GM19324 (cell line): ENCODE measurements at regions not wholly inside any gene's neighbourhood (a gene's known extent, or its start where the extent isn't known, plus 50 kb on each side); places are given as distances from the start of the nearest gene placed in this dataset.

ENCODE experiments used
- ATAC-seq: cut with Tn5 transposase; IDR thresholded peaks from one replicate; pipeline ENCODE4 v1.9.1; 2021; ENCODE audit warnings: mild to moderate bottlenecking, moderate library complexity; ENCODE audit not compliant: unreplicated experiment, low FRiP score

DNA sequence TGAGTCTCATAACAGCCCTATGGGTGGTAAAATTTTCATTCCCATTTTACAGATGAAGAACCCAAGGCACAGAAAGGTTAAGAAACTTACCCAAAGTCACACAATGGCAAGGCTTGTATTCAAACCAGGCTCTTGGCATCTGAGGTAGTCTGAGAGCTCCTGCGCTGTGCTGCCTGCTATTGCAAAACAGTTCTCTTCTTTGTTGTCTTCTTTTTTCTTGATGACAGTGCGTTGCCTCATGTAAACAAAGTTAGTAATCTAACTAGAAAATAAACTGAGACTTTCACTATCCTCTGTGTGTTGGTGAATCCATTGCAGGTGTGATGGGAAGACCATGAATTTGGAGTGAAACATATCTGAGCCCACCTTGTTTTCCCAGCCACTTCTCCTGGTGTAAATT is 240.8 kb downstream of the PTEN start:
- ATAC-seq = no peak

DNA sequence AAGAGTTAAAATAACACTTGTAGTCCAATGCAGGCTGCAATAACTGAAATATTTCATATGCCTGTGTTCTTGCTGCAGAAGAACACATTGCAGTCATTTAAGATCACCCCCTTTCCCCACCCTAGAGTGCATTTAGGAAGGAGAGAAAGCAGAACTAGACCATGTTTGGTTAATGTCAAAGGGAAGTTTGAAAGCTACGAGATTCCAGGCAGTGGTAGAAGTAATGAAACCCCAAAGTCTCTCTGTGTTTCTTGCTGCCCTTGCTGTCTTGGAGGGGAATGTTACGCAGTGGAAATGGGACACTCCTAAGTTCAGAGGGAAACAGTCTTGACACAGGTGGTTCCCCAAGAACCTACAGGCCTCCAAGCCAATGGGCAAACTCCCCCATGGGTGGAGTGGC is 242.9 kb downstream of the PTEN start:
- ATAC-seq = no peak

- ATAC-seq = no peak
These were observed 244.1 kb downstream of the PTEN start for GRCh38 chr10:88107296-88108097.

GRCh38 chr10:88108115-88108610 is 244.7 kb downstream of the PTEN start:
- ATAC-seq = peak; percentile 48

GRCh38 chr10:88110355-88110754 is 246.9 kb downstream of the PTEN start:
- ATAC-seq = no peak

GRCh38 chr10:88110822-88111221 is 247.4 kb downstream of the PTEN start:
- no peak for ATAC-seq

DNA sequence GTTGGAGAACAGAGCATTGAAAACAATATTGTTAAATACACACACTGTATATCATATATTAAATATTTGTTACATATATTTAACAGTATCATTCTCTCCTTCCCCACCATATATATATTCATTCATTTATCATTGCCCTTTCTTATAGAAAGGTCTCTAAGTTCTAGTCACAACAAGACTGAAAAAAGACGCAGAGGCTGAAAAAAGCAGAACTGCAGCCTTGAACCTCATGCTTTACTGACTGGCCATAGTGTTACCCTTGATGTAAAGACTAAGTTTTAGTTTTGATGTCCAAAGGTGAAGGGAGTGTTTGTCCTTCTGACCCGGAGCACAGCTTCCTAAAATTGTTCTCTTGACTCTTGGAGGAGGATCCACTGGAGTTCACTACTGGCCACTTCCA is 247.9 kb downstream of the PTEN start:
- ATAC-seq = no peak

GRCh38 chr10:88113232-88113631 is 249.8 kb downstream of the PTEN start:
- ATAC-seq = no peak

- no peak for ATAC-seq
These were observed 250.3 kb downstream of the PTEN start for GRCh38 chr10:88113657-88114272.

- ATAC-seq = no peak
These were observed 250.9 kb downstream of the PTEN start for GRCh38 chr10:88114368-88114767.

DNA sequence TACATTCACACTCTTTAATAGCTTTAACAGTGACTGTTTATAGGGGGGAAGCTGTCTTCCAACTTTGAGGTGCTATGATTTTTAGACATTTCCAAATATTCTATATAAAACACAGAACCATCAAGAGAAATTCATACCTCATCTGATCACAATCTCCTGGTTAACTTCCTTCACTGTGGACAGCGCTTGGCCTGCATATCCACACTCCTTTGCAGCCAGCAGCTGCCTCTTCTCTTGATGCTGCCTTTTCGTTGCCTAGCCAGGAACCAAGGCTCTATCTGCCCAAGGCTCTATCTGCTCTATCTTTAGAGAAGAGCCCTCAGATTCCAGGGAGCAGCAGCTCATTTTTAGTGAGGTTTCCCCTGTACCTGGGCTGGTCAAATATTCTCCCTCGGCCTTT is 252.0 kb downstream of the PTEN start:
- ATAC-seq = no peak

- no peak for ATAC-seq
These were observed 252.5 kb downstream of the PTEN start for GRCh38 chr10:88115968-88116367.

DNA sequence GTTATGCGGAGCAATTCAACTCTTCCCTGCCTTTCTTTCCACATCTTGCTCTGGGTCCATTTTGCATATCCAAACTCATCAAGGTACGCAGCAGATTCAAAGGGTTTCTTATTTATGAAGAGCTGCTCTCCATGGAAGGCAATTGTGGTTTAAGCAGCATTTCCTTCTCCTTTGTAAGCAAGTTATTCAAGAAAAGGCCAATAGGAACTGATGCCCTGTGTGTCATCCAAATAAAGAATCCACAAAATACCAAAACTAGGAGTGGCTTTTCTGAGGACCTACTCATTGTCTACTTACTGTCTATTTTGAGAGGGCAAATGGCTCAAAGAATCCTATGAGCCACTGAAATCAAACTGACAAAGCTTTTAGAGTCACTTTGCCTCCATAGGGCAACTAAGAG is 253.1 kb downstream of the PTEN start:
- no peak for ATAC-seq

- ATAC-seq = no peak
These were observed 253.7 kb downstream of the PTEN start for GRCh38 chr10:88116971-88117626.

DNA sequence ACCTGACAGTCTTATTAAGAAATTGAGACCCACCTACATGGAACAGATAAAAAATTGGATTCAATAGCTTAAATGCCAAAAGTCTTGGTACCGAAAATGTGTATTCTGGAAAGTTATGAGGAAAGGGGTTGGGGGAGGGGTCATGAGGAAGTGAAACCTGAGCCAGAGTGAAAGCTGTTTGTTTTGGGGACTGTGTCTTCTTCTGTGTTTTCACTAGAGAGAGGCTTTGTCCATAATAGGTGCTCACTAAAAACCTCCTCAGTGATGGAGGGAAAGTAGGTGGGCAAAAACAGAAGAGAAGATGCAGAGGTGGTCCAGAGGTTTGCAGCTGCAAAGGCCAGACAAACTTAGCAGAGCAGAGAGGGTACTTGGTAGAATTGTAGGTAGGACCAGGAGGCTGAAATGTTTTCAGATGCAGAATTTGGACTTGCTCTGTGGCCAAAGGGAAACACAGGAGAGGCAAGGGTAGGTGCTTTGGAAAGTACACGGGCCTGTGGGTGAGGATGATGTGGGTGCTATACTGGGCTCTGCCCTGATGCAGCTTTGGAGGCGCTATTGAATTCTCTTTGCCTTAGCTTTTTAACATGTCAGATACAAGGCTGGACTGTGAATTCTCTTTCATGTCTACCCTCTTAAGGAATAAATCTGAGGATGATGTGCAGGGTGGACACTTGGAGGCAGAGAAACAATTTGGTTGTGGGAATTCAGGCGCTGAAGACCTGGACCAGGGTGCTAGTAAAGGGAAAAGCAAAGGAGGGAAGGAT is 254.6 kb downstream of the PTEN start:
- no peak for ATAC-seq

DNA sequence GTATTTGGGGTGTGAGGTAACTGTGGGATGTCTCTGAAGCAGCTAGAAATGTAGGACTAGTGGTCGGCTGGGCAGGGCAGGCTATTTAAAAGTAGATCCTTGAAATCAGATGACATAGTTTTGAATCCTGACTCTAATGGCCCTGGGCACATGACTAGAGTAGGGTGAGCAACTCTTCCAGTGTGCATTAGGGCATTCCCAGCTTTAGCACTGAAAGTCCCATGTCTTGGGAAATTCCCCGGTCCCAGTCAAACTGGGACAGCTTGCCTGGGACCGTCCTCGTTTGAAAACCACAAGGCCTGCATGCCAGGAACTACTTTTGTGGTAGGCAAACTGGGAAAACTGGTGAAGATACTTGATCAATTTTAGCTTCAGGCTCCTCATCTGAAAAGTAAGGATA is 255.3 kb downstream of the PTEN start:
- no peak for ATAC-seq

- no peak for ATAC-seq
These were observed 255.7 kb downstream of the PTEN start for GRCh38 chr10:88119160-88119559.

GRCh38 chr10:88120075-88120474 is 256.6 kb downstream of the PTEN start:
- no peak for ATAC-seq

DNA sequence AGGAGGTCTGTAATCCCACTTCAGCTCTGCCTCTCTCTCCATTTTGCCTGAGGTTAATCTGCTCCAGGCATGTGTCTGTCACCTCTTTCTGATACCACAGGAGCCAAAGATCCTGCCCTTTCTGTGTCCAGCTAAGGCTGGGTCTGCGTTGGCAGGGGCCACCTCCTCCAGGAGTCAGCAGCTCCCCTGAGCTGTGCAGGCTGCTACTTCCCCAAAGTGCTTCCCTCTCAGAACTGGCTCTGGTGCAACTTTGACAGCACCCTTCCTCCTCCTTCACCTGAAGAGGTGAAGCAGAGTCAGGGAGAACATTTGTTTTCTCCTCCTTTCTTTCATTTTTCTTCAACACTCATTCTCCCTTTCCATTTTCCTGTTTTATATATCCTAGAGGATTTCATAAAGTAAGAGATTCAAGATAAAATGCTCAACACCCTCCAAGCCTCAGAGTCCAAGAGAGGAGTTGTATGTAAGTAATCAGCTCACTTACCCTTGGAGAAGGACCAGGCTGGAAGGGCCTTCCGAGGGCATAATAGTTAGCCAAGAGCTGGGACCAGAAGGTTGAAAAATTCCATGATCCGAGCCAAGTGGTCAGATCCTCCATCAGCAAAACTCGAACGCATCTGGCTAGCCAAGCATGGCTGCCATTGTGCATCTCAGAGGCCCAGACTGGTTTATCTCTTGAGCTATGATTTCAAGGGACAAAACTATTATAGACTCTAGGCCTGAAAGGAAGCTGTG is 257.3 kb downstream of the PTEN start:
- ATAC-seq = no peak

DNA sequence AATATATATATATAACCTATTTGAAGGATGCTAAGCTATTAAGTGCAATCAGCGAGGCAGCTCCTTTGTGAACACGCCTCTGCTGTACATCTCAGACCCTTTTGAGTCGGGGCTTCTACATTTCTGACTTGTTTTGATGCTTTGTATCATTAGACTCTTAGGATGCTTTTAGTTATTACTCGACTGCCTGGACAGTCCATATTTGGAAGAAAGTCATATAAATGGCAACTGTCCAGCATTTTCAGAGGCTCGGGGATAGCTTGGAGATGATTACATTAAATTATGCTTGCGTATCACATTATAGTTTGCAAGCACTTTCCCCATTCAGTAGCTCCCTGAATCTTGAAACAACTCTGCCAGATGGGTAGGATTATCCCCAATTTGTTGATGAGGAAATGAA is 257.9 kb downstream of the PTEN start:
- ATAC-seq = no peak
